Effector CD4-positive, alpha-beta T cell (primary cell): ENCODE measurements at regions not wholly inside any gene's neighbourhood (a gene's known extent, or its start where the extent isn't known, plus 50 kb on each side); places are given as distances from the start of the nearest gene placed in this dataset.

ENCODE experiments used
- DNase-seq: peaks from one replicate; pipeline ENCODE4 v3.0.0-alpha.2; 2020

DNA sequence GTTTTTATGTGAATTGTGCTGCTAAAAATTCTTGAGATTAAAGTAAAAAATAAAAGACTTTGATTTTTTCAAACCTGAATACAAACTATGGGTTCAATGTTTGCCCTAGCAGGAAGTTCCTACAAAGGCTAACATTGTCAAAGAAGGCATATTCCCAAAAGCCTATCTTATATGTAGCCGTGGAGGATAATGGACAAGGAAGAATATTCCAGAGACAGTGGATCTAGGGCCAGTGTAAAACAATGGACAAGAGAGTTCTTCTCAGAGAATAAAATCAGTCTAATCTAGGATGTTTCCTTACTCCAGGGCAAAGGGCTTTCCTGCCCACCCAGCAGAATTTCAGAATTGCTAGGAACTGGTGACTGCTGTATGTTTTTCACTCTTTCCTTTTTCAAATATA, 359.2 kb upstream of the ATP2B1 start:
- DNase-seq: no peak

DNA sequence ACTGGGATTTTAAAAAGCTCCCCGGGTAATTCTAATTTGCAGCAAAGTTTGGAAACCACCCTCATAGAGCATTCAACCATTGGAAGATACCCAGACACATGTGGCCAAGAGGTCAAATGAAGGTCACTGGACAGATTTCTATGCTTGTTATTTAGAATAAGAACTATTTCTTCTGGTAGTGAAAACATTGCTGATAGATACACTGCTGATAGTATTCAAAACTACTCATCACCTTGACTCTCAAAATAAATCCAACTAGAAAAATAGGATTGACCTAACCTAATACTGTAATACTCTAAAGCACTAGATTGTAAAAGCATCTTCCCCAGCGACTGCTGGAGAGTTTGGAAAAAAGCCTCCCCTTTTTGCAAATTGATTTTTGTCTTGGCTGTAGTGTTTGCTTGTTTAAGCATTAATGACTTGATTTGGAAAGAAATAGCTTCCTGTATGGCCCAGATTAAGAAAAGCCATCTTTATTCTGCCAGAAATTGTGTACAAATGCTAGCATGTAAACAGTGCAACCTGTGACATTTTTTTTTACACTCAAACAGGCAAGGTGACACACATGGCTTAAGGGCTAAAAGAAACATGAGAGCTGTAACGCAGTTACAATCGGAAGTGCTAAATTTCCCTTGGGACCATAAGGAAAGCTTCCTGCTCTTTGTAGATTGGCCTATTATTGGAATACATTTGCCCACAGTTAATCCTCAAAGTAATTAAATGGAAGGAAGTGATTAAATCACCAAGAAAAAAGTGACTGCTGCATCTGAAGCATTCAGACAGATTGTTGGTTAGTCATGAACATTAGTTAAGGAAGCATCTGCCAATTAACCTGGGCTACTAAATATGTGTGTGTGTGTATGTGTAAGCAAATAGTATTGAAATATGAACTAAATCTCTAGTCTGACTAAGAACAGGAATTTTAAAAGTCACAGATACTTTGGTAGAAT, 356.5 kb upstream of the ATP2B1 start:
- DNase-seq: no peak

DNA sequence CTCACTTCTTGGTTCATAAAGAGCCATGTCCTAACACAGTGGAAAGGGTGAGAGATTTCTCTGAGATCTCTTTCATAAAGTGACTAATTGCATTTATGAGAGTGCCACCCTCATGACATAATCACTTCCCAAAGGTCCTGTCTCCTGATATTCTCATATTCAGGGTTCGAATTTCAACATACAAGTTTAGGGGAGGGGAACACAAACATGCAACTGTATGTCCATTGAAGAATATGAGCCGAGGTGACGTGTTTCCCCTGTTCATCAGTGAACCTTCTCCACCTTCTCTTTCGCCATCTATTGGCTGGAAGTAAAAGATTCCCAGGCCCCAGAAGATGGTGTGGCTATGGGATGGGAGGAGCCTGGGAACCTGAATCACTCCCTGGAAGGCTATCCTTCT, 354.2 kb upstream of the ATP2B1 start:
- DNase-seq: no peak

DNA sequence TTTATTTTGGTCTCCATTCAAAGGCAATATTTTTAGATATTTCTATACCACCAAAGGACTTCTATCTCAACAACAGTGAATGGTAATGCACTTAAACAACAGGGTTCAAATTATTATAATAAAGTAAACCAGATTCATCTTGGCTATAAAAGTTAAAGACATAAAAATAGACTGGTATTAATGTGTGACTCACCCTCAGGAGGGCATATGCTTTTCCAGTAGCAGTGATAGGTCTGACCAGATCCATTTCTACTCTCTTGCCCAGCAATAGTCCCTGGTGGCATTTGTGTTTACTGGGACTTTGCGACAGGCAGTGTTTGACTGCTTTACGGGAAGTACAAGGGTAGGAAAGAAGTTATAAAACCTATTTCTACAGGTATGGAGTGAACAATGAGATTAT, 353.2 kb upstream of the ATP2B1 start:
- no peak for DNase-seq

DNA sequence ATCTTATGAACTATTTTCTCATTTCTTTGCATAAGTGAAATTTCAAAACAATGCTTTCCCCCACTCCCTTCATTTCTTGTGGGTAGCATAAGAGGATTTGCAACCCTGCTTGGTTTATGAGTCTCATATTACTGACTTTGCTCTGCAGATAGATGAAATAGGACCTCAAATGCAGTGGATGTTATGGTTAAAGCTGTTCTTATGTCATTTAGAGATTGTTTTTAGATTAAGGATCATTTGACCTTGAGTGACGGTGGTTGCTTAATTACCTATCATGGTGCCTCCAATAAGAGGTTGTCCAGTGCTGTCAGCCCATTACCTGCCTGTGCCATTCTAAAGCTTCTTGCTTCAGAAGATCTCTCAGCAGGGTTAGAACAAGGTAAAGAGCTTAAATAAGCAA, 351.4 kb upstream of the ATP2B1 start:
- DNase-seq: no peak

DNA sequence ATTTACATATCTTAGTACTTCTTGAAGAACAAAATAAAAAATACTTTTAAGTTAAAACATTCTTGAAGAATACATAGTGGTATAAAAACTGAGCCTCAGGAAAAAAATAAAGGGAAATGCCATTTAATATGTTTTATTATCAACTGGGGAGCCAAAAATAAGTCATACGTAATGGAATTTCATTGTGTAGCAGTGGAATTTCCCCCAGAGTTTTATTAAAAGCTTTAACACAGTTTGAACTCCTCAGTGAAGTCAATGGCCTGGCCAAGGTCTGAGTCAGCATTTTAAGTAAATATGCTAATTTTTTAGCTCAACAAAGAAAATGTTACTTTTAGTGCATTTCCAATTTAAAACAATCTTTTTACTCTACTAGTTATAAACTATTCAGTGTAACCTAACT, 350.1 kb upstream of the ATP2B1 start:
- no peak for DNase-seq

DNA sequence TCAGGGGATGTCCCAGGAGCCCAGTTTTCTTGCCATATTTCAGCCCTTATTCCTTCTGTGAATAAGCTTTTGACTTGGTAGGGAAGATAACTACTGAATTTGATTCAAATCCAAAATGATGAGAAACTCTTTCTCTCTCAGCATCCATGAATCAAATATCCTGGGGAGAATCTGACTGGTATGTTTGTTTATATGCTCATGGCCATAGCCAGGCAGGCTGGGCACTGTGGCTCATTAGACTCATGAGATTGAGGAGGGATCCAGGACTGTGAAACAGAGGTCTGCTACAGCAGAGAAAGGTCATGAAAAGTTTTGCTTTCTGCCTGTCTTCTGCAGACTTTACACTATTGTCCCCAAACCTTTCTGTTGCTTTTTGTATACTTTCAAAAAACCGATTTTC, 346.4 kb upstream of the ATP2B1 start:
- DNase-seq: no peak

DNA sequence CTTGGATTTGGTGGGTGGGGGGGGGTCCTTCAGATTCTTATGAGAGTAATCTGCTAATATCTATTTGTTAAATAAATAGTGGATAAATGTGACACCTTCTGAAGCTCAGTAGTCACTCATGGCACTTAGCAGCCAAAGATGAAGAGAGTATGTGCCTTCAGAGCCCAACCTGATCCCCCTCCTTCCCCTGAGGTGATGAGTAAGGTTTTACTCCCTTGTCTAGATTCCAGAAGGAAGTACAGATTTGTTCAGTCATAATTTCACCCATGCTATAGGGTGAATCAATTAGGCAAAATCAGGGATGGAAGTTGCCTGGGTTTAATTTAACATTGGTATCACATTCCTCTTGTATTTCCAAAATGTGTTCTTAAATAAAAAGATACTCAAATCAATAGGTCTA, 340.3 kb upstream of the ATP2B1 start:
- no peak for DNase-seq

DNA sequence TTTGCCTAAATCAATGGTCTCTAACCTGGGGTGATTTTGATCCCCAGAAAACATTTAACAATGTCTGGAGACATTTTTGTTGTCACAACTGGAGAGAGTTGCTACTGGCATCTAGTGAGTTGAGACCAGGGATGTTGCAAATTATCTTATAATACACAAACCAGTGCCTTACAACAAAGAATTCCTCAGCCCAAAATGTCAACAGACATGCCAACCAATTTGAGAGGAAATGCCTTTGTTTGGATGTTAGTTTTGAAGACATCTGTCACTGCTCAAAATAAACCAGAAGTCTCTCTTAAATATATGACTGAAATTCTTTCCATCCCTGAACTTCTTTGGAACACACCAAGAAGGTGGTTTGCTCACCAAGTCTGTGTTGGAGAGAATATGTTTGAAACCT, 336.9 kb upstream of the ATP2B1 start:
- no peak for DNase-seq

DNA sequence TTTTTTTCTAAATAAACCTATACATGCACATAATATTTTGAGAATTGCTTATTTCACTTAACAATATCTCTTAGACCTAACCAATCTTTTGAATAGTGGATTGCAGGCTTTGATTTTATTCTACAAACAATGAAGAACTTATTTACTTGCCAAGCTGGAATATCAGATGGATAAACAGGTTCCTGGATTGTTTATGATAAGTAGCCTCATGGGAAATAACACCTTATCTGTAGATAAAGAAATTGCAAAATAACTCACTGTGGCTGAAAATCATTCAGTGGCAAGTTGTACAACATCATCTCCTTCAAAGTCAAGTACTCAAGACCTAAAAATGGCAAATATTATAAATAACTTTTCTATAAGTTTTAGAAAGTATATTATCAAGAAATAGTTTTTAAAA, 335.4 kb upstream of the ATP2B1 start:
- DNase-seq: no peak

DNA sequence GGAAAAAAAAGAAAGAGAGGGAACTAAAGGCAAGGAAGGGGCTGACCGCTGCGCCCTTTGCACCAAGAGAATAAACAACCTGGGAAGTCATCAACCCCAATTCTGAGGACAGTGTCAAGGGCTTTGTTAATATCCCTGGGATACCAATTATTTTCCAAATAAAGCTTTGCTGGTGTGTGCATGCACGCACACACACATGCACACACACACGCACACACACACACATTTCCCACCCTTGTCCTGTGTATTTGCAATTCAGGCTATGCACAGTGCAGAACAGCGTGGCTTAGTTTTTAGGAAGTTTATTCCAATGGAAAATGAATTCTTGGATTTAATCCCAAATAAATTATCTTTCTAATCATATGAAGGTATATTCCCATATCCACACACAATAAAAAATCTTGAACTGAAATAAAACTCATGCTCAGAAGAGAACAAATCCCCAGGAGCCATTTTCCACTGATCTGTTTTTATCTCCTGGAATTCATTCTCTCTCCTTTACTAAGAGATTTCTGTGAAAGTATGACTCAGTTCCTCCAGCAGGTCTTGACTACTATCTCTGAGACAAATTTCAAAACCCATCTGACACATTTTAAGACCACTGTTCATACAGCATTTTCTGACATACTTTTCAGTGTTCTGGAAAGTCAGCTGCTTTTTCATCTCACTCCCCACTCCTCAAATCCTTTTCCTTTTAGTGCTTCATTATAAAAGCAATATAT, 334.4 kb upstream of the ATP2B1 start:
- DNase-seq: no peak

DNA sequence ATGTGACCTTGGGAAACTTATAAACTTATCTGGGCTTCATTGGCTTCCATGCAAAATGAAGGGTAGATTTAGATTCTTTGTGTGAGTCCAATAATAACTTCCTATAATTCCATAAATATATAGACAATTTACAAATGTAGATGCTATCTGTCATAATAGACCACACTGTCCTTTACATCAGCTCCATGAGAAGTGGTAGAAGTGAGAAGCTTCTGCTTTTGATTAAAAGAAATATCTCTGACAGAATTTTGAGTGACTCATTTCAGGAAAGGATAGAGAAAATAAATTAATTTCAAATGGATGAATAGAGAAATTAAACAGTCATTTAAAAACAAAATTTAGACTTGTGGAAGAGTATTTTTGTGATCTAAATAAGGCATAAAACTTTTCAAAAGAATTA, 329.7 kb upstream of the ATP2B1 start:
- no peak for DNase-seq

DNA sequence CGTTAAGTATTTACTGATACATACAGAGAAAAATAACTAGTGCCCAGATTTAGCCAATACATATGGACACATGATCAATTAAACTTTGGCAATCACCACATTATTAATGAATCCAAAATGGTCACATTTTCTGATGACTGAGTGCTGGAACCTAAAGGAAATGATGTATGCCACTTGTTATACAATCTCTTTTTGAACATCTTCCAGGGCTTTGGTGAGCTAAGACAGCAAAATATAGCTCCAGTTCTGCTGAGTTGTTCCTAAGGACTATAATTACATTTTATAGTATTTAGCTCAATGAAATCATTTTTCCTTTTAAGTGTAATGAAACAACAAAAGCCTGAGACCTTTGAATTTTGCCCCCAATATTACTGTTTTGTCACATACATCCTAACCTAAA, 329.1 kb upstream of the ATP2B1 start:
- no peak for DNase-seq

DNA sequence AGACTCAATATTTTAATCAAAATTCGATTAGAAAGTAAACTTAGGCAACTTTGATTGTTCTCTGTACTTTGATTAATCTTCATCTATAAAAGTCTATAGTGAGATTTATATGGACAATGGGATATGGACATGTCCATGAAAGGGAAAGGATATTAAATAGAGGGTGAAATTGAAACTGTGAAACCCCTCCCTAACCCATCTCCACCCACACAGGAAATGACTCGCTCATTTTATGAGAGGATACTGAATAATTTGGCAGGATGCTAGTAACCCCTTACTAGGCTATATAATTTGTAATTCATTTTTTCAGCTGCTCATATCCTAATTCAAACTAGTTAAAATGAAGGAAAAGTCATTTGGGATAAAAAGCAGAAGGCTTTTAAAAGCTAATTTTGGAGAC, 328.0 kb upstream of the ATP2B1 start:
- DNase-seq: no peak

DNA sequence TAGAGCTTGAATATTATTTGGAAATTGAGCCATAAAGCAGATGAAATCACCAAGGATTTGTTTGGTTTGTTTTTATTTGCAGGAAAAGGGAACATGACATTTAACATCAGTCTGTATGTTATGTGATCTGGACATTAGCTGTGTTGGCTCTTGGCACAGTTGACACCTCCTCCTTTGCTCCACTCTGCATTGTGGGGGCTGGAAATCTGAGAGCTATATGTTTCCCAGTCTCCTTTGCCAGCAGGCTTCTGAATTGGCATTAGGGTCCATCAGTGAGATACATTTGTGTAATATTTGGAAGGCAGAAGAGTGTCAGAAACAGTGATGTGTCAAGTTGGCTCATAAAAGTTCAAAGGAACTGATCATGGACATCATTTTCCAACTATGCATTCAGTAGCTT, 322.1 kb upstream of the ATP2B1 start:
- no peak for DNase-seq

DNA sequence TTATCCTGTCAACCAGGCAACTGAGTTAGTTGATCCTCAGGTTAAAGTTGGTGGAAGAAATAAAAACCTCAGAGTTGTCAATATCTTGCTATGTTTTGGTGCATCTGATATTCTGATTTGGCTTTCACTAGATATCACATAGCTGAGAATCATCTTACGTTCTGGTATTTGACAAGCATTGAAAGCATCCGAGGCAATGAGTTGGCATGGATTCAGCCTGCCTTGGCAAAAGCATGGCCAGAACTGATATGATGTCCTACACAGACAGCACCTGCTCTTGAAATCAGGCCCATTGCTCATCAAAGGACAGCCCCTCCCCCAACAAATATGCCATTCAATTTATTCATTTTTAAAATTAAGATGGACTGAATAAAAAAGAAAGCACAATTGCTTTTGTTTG, 320.7 kb upstream of the ATP2B1 start:
- no peak for DNase-seq

DNA sequence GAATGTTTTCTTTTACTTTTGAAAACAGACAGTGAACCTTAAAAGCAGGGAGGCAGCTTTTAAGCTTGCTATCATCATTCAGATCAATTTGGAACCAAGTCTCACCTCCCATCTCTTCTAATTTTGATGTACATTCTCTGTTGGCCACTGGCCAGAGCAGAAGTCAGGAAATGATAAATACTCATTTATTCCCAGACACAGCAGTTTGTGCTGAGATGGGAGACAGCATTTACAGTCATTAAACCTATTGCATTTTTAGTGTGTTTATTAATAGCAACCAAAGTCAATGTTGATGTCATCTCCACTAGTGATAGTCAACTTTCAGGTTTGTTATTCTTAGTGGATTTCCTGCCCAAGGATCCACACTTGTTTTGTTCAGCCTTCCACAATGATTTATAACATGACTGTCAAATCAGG, 320.0 kb upstream of the ATP2B1 start:
- DNase-seq: no peak

DNA sequence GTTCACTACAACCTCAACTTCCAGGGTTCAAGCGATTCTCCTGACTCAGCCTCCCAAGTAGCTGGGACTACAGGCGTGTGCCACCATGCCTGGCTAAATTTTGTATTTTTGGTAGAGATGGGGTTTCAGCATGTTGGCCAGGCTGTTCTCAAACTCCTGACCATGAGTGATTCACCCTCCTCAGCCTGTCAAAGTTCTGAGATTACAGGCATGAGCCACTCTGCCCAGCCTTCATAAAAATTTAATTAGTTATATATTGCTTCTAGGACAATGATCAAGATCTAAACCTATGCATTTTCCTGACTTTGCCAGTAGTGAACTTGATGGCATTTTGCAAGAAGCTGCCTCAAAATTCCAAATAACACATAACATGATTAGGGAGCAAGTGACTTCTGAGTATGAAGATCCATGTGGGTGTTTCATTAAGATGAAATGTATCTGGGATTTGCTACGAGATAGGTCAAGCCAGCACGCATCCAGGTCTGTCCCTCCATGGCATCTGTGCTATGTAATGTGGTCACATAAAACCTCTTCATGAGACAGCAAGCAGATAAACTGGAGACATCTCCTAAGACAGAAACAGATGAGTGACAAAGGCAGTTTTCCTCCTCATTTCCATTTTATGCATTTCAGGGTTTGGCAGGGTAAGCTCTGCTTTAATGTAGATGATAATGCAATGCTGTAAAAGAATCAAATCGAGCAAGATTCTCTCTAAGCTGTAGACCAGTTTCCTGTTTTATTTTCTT, 319.4 kb upstream of the ATP2B1 start:
- DNase-seq: no peak

DNA sequence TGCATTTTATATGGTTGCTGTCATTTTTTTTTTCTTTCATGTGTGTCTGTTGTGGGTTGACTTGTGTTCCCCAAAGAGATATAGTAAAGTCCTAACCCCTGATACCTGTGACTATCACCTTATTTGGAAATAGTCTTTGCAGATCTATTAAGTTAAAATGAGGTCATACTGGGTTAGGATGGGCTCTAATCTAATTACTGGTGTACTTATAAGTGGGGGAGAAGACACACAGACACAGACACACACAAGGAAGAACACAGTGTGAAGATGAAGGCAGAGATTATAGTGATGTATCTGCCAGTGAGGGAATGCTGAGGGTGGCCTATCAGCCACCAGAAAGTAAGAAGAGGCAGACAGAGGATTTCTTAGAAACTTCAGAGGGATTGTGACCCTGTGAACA, 318.4 kb upstream of the ATP2B1 start:
- DNase-seq: no peak

DNA sequence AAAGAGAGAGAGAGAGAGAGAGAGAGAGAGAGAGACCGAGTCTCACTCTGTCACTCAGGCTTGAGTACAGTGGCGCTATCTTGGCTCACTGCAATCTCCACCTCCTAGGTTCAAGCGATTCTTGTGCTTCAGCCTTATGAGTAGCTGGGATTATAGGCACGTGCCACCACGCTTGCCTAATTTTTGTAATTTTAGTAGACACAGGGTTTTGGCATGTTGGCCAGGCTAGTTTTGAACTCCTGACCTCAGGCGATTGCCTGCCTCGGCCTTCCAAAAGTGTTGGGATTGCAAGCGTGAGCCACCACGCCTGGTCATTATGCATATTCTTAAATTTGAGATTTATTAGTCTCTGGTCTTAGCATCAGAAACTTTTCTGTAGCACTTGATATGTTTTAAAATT, 317.9 kb upstream of the ATP2B1 start:
- no peak for DNase-seq

DNA sequence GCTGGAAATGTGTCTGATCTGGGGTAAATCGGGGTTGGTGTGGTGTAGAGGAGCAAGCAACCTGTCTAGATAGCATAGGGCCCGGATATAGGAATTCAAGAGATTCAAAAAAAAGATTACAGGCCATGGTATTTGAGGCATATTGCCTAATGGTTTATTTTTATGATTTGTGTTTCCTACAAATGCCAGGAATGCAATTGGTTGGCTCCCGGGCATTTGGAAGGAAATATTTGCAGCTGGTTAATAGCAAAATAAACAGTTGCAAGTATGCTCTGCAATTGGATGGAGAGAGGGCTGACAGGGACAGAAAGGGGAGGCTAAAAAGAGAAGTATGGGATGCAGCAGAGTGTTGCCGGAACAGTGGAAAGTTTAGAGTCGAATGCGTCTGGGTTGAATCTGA, 315.6 kb upstream of the ATP2B1 start:
- DNase-seq: no peak

DNA sequence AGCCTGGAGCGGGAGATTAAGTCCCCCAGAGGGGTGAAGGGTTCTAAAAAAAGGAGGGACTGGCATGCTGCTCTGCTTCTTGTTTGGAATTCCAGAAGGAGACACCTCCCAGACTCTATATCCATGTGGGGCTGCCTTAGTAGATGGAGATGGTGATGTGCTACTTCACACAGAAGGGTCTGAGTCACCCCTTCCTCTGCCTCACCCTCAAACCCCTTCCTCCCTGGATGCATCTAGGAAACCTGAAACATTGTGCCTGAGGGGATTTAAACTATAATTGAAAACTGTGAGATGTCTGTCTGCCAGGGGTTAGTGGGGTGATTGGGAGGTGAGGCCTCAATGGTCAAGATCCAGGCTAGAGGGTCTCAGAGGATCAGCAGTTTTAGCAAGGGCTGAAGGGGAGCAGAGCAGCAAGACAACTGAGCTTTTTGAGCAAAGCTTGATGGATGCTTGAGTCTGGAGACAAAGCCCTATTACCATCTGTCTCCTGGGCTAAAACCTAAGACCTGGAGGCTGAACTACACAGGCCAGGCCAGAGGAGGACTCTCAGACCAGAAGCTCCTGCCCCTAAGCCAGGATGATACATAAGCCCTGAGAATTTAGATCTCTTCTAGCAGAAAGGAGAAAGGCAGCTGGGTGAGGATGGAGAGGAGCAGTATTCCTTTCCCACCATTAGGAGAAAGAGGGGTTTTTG, 314.7 kb upstream of the ATP2B1 start:
- DNase-seq: no peak
